IMR-90 (cell line): ENCODE measurements at regions not wholly inside any gene's neighbourhood (a gene's known extent, or its start where the extent isn't known, plus 50 kb on each side); places are given as distances from the start of the nearest gene placed in this dataset.

ENCODE experiments used
- CEBPB ChIP-seq: IDR thresholded peaks from 2 replicates; pipeline ENCODE4 v1.6.1; 2012; ENCODE audit warnings: low read depth, low read length, improper control_type of control experiment
- CTCF ChIP-seq: conservative IDR thresholded peaks from 2 replicates; pipeline ENCODE4 v1.5.1; 2012; ENCODE audit warnings: mild to moderate bottlenecking, low read depth, low read length, improper control_type of control experiment
- POLR2A ChIP-seq: IDR thresholded peaks from 2 replicates; pipeline ENCODE4 v1.6.1; 2012; ENCODE audit warnings: mild to moderate bottlenecking, low read depth, low read length
- RAD21 ChIP-seq: IDR thresholded peaks from 2 replicates; pipeline ENCODE4 v1.6.1; 2012; ENCODE audit warnings: low read length, improper control_type of control experiment
- RFX5 ChIP-seq: IDR thresholded peaks from 2 replicates; pipeline ENCODE4 v1.8.0; 2012; ENCODE audit warnings: low read depth, mild to moderate bottlenecking, low read length, moderate library complexity
- SMC3 ChIP-seq: fragments of 150-350 bp; IDR thresholded peaks from 2 replicates; pipeline ENCODE4 v1.6.1; 2016; ENCODE audit warnings: low read depth, mild to moderate bottlenecking, antibody characterized with exemption, low read length, moderate library complexity

- TF ChIP-seq RFX5 (no peak), RAD21 (no peak), CTCF (no peak), POLR2A (no peak), CEBPB (no peak), SMC3 (no peak)
Observed at GRCh38 chrX:121754301-121754700, 706.9 kb downstream of the GLUD2 start.
